Erythroblast (primary cell): ENCODE measurements at regions not wholly inside any gene's neighbourhood (a gene's known extent, or its start where the extent isn't known, plus 50 kb on each side); places are given as distances from the start of the nearest gene placed in this dataset.

Experiments
- GATA1 ChIP-seq: IDR thresholded peaks from 2 replicates; pipeline ENCODE4 v1.6.1; 2011; ENCODE audit warnings: low read depth, mild to moderate bottlenecking, control low read depth, low read length, moderate library complexity
- POLR2A ChIP-seq: IDR thresholded peaks from 2 replicates; pipeline ENCODE4 v1.6.1; 2011; ENCODE audit warnings: mild to moderate bottlenecking, low read length

DNA sequence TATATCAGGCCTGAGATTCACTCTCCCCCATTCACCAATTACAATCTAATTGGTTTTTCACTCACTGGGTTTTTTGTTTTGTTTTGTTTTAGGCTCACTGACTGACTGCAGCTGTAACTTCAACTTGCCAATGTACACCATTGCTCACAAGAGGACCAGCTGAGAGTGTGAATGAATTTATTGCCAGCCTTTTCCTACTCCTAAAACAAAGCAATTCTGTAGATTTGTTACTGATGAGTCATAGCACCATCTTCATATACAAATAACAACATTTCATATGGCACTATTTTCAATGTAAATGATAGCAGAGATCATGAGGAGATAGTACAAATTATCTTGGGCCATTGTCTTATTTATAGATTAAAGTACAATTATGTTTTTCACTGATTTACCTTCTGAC, 76.0 kb upstream of the DPYD start:
- TF ChIP-seq POLR2A = no peak
- TF ChIP-seq GATA1 = no peak
